ENCODE measurements at regions not wholly inside any gene's neighbourhood (a gene's known extent, or its start where the extent isn't known, plus 50 kb on each side); places are given as distances from the start of the nearest gene placed in this dataset.
"Not testable (repeated sequence)": the region's sequence is repeated elsewhere in the genome, so short reads cannot be mapped to it uniquely, and the experiment has no call there.

GRCh38 chr21:30104241-30104640 lies 62.4 kb downstream of the CLDN17 start:
- DNase-seq (ENCODE audit: low spot score) (no peak), ATAC-seq (no peak)

DNA sequence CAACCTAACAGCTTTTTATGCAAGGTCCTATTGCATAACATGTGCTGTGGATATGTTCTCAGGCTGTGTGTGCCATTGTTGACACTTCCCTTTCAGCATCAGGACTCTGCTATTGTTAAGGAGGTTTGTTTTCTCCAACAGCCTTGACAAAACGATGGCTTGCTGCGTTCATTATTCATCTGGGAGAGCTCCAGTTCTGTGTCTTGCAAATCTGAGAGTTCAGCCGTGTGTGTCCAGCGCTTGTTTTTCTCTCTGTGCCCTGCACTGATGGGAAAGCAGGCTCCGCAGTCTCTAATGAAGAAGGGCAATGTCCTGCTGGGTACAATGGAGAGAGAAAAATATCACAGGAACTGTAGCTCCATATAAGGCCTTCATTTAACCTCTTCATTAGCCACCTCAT lies 63.7 kb downstream of the CLDN17 start:
- no peak for DNase-seq (ENCODE audit: low spot score)
- no peak for ATAC-seq

GRCh38 chr21:30101967-30102366 lies 64.6 kb downstream of the CLDN17 start:
- DNase-seq (ENCODE audit: low spot score) (no peak), ATAC-seq (no peak)

DNA sequence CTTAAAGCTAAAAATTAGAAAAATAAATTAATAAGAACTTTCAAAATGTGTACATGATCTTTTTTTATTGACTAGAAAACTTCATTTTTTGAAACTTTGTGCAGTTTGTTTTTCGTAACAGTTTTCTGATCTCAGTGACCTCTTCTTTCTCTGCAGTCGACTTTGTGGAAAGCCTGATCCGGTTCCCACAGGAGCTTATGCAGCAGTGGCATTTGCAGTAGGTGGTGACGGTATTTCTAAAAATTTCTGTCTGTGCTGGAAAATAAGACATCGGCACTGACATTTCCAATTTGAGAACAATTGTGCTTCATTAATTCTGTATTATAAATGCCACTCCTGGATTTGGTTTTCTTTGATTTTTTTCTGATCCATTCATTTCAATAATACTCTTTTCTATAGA lies 68.8 kb downstream of the CLDN17 start:
- ATAC-seq (no peak), DNase-seq (ENCODE audit: low spot score) (no peak)

DNA sequence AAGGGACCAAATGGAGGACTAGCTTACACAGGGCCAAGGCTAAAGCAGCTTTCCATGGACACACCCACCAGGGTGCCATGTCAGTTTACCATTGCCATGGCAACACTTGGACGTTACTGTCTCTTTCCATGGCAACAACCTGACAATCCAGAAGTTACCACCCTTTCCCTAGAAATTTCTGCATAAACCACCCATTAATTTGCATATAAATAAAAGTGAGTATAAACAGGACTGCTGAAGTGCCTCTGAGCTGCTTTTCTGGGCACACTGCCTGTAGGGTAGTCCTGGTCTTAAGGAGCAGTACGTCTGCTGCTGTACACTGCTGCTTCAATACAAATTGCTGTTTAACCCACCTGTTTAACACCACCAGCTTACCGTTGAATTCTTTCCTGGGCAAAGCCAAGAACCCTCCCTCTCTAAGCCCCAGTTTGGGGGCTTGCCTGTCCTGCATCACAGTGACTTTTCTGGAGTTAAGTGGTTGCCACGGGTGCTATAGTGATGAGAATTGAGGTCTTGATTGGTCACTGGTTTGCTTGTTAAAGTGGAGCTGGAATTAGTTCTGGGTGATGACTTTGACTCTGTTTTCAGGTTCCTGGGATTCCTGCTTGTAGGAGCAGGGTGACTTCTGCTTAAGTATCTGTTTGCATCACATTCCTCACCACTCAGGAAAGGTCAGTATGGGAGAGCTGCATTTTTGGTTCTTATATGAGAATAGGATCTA lies 83.2 kb downstream of the CLDN17 start:
- DNase-seq (ENCODE audit: low spot score) (no peak), ATAC-seq (no peak)

- ATAC-seq (no peak), DNase-seq (ENCODE audit: low spot score) (no peak)
These were observed 85.1 kb downstream of the CLDN17 start for GRCh38 chr21:30081506-30081905.

DNA sequence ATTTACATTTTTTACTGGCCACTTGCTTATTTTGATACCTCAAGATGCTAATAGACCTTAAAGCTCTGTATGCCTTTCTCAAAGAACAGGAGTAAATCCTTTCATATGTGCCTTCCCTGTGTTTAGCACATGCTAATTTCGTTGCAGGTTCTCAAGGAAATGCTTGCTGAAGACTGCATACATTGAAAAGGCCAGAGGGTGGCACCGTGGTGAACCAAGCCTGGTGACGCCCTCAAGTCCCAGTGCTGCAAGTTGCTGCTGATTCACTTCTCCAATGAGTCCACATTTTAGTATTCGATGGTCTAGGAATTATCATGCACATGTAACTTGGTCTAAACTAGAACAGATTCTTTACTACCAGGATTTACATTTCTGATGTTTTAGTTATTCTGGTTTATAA lies 94.1 kb downstream of the CLDN17 start:
- ATAC-seq (no peak), DNase-seq (ENCODE audit: low spot score) (no peak)

- ATAC-seq (no peak), DNase-seq (ENCODE audit: low spot score) (no peak)
These were observed 107.7 kb downstream of the CLDN17 start for GRCh38 chr21:30058928-30059327.

DNA sequence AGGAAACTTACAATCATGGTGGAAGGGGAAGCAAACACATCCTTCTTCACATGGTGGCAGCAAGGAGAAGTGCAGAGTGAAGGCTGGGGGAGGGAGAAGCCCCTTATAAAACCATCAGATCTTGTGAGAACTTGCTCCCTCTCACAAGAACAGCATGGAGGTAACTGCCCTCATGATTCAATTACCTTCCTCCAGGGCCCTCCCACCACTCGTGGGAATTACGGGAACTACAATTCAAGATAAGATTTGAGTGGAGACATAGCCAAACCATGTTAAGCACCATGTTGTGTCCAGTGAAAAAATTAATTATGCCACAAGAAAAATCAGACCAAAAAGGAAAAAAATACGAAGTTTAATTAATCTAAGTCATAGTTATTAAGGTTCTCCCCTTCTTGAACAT lies 109.5 kb downstream of the CLDN17 start:
- ATAC-seq: no peak
- DNase-seq (ENCODE audit: low spot score): no peak

- DNase-seq (ENCODE audit: low spot score): no peak
- no peak for ATAC-seq
These were observed 108.8 kb upstream of the GRIK1 start for GRCh38 chr21:30048570-30048969.

DNA sequence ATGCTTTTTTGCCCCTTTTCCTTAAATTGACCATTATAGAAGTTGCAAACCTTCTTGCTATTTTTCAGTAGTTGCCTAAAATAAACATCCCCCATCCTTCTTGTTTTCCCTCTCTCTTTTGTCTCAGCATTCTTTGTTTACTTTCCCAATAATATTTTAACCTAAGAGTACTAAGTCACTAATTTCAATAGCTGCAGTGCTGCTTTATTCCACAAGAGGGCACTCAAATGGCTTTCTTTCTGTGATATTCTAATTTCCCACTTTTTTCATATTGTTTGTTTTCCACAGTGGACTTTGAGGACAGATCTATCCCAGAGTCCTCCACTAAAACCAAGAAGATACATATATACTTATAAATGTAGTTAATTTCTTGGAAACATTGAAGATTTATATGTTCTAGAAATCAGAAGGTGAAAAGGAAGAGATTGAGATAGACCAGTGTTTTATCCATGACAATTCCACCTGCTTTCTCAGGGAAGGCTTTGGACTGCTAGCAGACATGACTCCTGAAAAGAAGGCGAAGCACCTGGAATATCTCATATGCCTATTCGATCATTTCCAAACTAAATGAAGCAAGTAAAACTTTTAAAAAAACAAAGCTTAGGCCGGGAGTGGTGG lies 104.8 kb upstream of the GRIK1 start:
- DNase-seq (ENCODE audit: low spot score): no peak

DNA sequence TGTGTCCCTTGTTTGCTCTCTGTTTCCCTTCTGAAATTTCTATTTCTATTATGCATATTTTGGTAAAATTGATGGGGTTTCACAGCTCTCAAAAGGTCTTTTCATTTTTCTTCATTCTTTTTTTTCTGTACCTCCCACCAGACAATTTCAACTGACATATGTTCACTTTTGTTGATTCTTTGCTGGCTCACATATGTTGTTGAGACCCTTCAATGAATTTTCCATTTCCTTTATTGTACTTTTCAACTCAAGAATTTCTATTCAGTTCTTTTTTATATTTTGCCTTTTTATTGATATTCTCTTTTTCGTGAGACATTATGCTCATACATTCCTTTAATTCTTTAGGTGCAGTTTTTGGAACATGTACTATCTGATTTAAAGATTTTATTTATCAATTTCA lies 102.6 kb upstream of the GRIK1 start:
- ATAC-seq (no peak), DNase-seq (ENCODE audit: low spot score) (no peak)

More for the DNA sequence above, 104.8 kb upstream of the GRIK1 start:
- ATAC-seq: peak; percentile 75

- DNase-seq (ENCODE audit: low spot score) (no peak), ATAC-seq (no peak)
These were observed 93.6 kb upstream of the GRIK1 start for GRCh38 chr21:30033441-30033840.

DNA sequence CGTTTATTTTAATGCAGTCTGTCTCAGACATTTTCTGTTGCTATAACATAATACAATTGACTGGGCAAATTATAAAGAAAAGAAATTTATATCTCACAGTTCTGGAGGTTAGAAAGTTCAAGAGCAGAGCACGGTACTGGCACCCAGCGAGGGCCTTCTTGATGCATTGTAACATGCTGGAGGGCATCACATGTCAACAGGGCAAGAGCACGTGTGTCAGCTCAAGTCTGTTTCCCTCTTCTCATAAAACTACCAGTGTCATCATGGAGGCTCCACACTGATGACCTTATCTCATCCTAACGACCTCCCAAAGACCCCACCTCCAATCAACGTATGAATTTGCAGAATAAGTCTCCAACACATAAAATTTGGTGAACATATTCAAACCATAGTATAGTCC lies 90.6 kb upstream of the GRIK1 start:
- no peak for ATAC-seq
- no peak for DNase-seq (ENCODE audit: low spot score)

GRCh38 chr21:30028537-30028936 lies 88.7 kb upstream of the GRIK1 start:
- no peak for DNase-seq (ENCODE audit: low spot score)
- ATAC-seq: no peak

DNA sequence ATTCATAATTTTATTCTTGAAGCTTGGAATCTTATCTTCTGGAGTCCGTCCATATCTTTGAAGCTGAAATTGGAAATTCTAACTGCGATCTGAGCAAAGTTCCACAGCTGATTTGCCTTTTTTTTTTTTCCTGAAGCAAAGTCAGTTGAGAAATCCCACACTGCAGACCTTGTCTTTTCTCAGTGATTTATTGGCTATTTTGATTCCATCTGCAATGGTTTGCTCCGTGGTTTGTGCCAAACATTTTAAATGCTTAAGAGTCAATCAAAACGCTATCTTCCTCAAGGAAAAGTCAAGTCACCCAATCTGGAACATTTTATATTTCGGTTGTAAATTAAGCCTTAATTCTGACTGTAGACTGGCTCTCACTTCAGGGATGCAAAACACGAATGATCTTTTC lies 88.2 kb upstream of the GRIK1 start:
- DNase-seq (ENCODE audit: low spot score) (no peak), ATAC-seq (no peak)

- not testable (repeated sequence) for ATAC-seq; DNase-seq (ENCODE audit: low spot score)
These were observed 83.3 kb upstream of the GRIK1 start for GRCh38 chr21:30023056-30023455.

DNA sequence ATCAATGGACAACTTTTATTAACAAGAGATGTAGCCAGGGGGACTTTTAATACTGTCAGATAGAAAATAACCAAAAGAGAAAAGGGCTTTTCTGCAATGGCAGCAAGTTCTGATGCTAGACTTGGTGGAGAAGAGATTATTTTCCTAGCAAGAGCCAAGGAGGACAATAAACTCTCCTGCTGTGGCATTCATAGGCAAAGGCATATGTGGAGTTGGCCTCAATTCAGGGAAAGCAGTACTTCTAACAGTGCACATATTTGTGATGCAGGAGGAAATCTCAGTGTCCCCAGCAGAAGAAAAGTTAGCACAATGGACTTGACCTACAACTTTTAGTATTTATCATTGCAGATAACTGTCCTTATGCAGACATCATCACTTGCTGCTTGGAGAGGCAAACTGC lies 75.1 kb upstream of the GRIK1 start:
- DNase-seq (ENCODE audit: low spot score) (no peak), ATAC-seq (no peak)

- no peak for DNase-seq (ENCODE audit: low spot score)
- no peak for ATAC-seq
These were observed 51.8 kb upstream of the GRIK1 start for GRCh38 chr21:29991624-29992023.

DNA sequence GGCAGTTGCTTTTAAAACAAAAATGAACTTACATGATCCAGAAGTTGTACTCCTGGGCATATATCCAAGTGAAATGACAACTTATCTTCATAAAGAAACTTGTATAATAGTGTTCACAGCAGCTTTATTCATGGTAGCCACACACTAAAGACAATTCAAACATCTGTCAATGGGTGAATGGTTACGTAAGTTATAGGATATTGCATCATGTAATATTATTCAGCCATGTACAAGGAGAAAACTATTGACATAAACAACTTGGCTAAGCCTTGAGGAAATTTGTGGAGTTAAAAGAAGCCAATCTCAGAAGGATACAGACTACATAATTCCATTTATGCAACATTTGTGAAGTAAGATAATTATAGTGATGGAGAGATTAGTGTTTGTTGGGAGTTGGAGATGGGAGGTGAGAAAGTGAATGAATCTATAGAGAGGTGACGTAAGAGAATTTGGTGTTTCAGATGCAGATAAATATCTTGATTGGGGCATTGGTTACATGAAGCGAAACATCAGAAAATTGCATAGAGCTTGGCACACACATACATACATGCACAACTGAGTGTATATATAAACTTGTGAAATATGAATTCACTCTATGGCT lies 49.9 kb upstream of the GRIK1 start:
- ATAC-seq (no peak), DNase-seq (ENCODE audit: low spot score) (no peak)
